Kasumi-1 (cell line): ENCODE measurements at regions not wholly inside any gene's neighbourhood (a gene's known extent, or its start where the extent isn't known, plus 50 kb on each side); places are given as distances from the start of the nearest gene placed in this dataset.

ENCODE experiments used
- DNase-seq, 2 experiments: peaks; one replicate each; lab custom pipeline; 2025; lab: John Stamatoyannopoulos, UW

GRCh38 chr3:69532547-69533224 lies 146.8 kb upstream of the FRMD4B start:
- DNase-seq = no peak

DNA sequence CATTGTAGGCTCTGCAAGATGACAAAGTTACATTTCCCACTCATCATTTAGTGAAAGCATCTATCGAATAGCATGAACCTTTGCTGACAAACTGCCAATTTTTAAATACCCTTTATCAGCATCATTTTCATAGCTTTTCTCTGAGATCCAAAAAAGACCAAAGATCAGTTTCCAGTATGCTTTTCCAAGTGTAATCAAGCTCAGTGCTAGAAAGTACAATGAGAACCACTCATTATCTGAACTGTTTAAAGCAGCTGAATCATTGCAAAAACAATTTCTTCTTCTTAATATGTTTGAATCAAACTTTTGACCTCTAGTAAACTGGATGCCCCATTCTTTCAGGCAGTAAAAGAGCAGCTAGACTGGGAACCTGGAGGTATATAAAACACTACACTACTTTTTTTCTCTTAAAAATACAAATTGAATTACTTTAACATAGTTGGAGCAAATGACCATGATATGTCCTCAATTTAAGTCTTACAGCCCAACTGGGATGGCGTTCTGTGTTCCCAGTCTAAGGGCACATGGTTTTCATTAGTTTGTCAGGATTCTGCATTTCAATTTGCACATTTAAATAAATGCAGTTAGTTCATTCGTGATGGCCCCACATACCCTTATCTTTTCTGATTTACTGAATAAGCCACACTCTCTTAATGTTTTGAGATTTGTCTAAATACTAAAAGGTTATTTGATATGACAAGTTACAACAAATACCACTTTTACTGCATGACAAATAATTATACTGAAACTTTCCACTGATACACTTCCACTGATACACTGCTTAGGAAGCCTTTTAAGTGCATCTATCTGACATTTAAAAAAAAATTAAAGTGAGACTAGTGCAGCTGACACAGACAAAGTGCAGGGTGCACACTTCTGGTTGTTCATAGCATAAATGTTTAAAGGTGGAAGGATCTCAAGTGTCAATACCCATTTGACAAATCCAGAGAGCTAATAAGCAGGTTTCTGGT lies 146.0 kb upstream of the FRMD4B start:
- no peak for DNase-seq

GRCh38 chr3:69530554-69530953 lies 144.7 kb upstream of the FRMD4B start:
- no peak for DNase-seq

DNA sequence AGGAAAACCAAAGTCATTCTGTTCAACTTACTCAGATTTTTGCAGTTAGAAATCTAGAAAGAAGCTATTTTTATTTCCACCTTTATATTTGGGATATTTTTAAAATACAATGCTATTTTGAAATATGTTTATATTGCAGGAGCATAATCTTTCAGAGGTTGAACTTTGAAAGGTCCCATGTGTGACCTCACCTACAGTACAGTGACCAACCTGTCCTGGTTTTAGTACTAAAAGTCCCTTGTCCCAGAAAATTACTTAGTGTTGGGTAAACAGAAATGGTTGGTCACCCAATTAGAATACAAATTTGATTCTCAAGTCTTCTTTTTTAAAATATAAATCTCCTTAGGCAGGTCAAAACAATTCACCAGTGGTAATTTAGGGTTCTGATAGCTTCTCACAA lies 141.6 kb upstream of the FRMD4B start:
- no peak for DNase-seq

GRCh38 chr3:69524816-69525215 lies 138.9 kb upstream of the FRMD4B start:
- no peak for DNase-seq

GRCh38 chr3:69521286-69521685 lies 135.4 kb upstream of the FRMD4B start:
- no peak for DNase-seq

- no peak for DNase-seq
These were observed 125.5 kb upstream of the FRMD4B start for GRCh38 chr3:69511361-69511760.

DNA sequence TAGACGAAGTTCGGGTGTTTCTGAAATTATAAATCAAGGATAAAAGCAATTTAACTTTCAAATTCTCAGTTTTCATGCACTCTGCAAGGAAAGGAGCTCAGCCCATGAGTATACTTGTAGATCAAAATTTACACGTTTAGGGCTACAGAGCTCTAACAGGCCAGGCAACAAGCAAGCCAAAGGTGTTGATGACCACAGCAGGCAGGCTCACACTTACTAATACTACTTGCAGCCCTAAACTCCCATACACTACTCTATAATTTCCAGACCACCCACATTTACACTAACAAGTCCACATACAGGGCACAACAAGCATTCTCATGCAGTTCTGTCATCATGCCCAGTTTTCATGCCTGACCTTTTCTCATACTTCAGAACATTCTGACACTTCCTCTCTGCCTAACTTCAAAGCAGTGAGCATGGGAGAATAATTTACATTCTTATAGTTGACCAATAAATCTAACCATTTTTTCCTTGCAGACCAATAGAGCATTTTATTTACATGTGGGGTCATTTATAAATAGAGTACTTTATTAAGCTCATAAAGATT lies 124.7 kb upstream of the FRMD4B start:
- DNase-seq = no peak

DNA sequence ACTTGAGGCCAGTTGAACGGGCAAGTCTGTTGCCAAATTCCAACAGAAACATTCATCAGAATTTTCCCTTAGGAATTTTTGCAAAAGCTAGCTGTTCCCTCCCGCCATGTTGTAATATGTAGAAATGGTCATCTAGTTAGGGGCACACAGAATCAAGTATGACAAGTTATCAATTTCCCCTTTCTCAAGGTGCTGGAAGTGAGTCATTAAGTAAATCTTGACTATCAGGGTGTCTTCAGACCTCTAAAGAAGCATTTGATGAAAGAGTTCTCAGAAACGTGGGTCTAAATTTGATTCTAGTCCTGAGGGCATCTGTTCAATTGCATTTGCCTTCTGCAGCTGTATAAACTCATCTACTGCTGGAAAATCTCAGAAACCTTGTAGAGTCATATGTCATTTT lies 123.4 kb upstream of the FRMD4B start:
- no peak for DNase-seq

DNA sequence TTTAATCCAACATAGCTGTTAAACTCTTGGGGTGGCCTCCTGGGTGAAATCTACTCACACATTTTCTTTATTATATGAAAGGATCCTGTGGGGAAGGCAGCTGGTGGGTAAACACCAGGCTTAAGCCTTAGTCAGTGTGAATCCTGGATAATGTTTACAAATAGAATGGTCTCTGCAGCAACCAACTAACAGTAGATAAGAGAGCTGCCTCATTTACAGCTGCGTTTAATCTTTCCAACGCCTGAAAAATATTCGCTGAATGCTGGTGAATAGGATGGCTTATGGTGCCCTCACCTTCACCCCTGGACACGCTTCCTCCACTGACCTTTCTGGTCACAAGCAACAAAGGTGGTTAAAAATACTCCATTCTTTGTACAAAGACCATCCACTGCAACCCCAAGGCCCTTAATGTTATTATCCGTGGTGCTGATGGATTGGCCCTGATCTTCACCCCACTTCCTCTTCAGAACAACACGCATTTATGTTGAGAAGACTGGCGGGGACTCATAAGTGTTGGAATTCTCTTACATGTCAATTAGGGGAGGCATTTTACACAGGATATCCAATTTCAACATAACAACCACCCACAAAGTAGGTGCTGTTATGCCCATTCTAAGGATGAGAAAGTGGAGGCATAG lies 120.0 kb upstream of the FRMD4B start:
- no peak for DNase-seq

DNA sequence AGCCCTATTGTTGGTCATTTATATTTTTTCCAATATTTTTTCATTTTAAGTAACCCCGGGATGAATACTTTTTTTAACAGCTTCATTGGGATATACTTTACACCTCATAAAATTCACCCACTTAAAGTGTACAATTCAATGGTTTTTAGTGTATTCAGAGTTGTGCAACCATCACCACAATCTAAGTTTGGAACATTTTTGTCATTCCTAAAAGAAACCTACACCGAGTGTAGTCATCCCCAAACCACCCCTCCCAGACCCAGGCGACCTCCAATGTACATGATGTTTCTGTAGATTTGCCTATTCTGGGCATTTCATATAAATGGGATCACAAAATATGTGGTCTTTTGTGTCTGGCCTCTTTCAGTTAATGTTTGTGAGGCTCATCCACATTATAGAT lies 118.3 kb upstream of the FRMD4B start:
- DNase-seq = no peak

DNA sequence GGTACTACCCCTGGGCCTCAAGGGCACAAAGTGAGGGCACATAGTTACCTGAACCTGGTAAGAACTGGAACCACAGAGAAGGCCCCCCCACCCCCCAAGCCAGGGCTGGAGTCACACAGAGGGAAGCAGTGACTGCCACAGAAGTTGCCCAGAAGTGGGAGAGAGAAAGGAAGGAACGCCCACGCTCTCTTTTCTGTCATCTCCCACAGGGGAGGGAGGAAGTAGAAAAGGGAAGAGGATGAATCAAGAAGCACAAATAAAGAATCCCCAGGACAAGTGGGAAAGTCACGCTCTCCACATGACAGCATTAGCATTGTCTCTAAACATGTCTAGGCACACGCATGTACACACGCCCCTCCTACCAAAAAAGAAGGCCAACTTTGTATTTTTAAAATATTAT lies 114.7 kb upstream of the FRMD4B start:
- peak; percentile 56 to 68 for DNase-seq

DNA sequence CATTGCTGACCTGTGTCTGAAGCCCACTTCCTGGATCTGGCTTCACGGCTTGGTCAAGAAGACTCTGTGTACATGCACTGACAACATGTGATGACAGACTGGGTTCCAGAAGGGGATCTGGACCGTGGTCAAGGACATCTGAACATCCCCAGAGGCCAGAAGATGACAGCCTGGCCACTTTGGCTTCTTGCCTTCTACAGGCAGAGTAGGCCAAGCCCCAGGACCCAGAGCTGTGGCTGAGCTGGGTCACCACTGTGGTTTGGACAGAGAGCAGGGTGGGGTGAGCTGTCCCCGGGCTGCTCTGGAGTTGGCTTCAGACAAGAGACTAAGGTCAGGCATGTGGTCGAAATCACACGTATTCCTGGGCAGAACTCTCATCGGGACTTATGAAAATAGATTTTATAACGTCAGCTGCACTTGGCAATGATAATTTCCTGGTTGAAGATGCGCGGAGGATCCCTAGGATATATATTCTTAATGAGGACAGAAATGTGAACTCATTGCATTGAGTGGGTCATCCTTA lies 114.1 kb upstream of the FRMD4B start:
- no peak for DNase-seq

DNA sequence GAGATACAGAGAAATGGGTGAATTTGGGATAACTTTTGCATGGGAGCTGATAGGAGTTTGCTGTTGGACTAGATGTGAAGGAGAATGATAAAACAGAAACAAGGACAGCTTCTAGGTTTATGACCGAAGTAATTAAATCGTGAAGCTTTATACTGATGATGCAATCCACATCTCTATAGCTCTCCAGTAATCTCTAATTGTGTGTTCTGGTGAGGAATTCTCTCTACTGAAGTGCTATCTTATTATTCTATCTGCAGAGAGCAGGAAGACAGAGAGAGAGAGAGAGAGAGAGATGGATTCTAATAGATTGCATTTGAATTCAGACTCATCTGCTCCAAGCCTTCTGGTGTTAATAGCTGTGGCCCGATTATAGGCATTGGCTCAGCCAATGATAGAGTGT lies 113.5 kb upstream of the FRMD4B start:
- no peak for DNase-seq

GRCh38 chr3:69496856-69497255 lies 111.0 kb upstream of the FRMD4B start:
- DNase-seq = no peak

DNA sequence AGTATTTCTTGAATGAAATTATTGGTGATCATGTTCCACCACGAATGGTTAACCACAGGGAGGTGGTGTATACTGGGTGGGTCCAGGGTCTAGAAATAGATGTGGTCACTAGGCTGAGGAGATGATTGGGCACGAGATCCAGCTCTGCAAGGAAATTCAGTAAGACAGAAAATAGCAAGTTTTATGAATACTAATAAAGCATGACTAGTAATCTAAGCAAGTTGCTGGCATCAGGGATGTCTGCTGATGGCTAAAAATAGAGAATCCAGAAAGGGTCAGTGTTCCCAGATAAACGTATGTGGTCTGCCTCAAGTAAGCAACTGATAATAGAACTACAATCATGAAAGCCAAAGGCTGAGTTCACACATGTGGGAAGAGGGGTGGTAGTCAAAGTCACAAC lies 108.3 kb upstream of the FRMD4B start:
- DNase-seq = no peak

DNA sequence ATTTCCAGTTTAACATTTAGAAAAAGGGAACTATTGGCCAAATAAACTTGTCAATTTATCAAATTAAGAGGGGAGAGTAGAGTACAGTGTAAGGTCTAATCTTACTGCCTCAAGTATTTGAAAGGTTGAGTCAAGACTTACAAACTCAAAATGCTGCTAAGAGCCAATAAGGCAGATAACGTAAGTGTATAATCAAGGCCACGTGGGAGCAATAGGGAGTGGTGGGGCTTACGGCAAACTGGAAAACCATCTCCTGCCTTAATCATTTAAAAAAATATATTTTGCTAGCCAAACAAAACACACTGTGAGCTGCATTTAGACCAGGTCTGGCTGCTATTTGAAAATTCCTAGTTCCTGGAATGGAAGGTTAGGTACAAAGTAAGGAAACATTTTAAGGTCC lies 107.3 kb upstream of the FRMD4B start:
- no peak for DNase-seq

DNA sequence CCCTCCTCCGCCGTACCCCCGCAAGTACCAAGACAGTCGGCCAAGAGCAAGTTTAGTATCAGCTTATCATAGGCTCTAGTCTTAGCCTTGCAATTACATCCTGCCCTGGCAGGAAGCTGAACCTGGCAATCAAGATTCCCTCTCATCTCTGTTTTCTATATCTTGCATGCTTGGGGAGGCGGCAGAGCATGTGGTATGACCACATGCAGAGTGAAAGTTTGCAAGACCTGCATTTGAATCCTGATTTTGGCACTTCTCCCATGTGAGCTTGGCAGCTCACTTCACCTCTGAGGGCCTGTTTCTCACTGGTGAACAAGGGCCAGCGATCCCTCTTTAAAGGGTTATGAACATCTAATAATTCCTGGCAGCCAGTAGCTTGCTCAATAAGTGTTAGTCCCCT lies 106.1 kb upstream of the FRMD4B start:
- DNase-seq = no peak

GRCh38 chr3:69490971-69491370 lies 105.1 kb upstream of the FRMD4B start:
- no peak for DNase-seq

DNA sequence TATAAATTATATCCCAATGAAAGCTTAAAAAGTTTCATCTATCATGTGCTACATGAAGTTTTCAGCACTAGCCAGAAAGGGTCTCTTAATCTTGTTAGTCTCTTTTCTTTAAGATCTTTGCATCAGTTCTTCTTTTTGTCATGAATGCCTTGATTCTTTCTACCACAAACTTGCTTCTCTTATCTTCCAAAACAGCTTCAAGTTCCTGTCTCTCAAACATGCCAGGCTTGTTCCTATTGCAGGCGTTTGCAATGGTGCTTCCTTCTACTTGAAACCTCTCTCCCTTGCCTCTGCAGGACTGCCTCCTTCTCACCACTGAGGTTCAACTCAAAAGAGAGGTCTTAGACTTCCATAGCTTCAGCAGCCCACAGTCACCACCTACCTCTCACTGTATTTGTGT lies 104.3 kb upstream of the FRMD4B start:
- peak; percentile 47 to 54 for DNase-seq

GRCh38 chr3:69488026-69488425 lies 102.1 kb upstream of the FRMD4B start:
- no peak for DNase-seq

DNA sequence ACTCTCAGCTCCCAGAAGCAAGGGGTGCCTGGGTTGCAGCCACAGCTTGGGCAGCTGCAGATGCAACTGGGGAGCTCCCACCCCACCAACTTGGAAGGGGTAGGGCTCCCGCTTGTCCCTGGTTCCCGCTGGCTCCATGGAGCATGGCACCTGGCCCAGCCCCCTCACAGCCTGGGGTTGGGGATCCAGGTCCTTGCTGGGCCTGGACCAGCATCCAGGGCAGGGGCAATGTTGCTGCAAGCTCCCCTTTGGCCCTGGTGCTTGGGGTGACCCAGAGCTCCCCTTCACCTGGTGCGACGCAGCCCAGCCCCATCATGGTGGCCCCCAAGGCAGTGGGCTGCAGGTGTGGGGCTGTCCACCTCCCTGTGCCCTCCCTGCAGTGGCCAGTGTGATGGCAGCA lies 99.6 kb upstream of the FRMD4B start:
- no peak for DNase-seq
